ENCODE measurements at regions not wholly inside any gene's neighbourhood (a gene's known extent, or its start where the extent isn't known, plus 50 kb on each side); places are given as distances from the start of the nearest gene placed in this dataset.

- ChIA-PET POLR2A (no interaction called here), CTCF (no interaction called here)
- Histone ChIP-seq H3K9me1 (replicated peaks; ENCODE audit: control insufficient read depth, extremely low read depth, insufficient read depth, low read length) (no peaks in the 10 kb centered on the region), H3K4me3 (replicated peaks in 1 of 3; ENCODE audit: insufficient read depth in 1 of 3, low read depth in 1 of 3, low read length in 3 of 3) (no peak overlapping the region), H3K4me1 (ENCODE audit: control insufficient read depth, extremely low read depth, insufficient read depth, low read length) (no peaks in the 10 kb centered on the region), H3K27ac (ENCODE audit: insufficient read depth, low read depth, low read length) (no peak overlapping the region), H2AFZ (ENCODE audit: low read depth, low read length) (no peak overlapping the region), H3K9ac (replicated peaks; ENCODE audit: extremely low read depth, insufficient read depth, low read length) (no peak overlapping the region), H4K20me1 (replicated peaks; ENCODE audit: control insufficient read depth, extremely low read depth, insufficient read depth, low read length) (no peaks in the 10 kb centered on the region), H3K79me2 (ENCODE audit: control insufficient read depth, insufficient read depth, low read length) (no peaks in the 10 kb centered on the region), H3K36me3 (ENCODE audit: control insufficient read depth in 2 of 2, extremely low read depth in 1 of 2, insufficient read depth in 2 of 2, low read length in 2 of 2) (no peaks in the 10 kb centered on the region), H3K4me2 (ENCODE audit: insufficient read depth, low read length) (no peak overlapping the region), H3K27me3 (ENCODE audit: control insufficient read depth in 2 of 2, insufficient read depth in 2 of 2, low read length in 2 of 2) (no peaks in the 10 kb centered on the region), H3K9me3 (replicated peaks; ENCODE audit: control insufficient read depth, insufficient read depth, low read length) (peaks cover 3% of the 10 kb centered on the region)
- no peak for DNase-seq (ENCODE audit: low read depth, low spot score)
- TF ChIP-seq POLR2A (IDR thresholded peaks at IDR 0.05; ENCODE audit: low read depth, low read length), result no peak
- TF ChIP-seq CTCF (IDR thresholded peaks at IDR 0.05; ENCODE audit: extremely low read depth in 1 of 2, insufficient read depth in 1 of 2, low read depth in 1 of 2, low read length in 2 of 2), result no peak
- TF ChIP-seq GATA2 (IDR thresholded peaks at IDR 0.05; ENCODE audit: insufficient read depth, insufficient read length, low read depth, low read length), result no peak
- TF ChIP-seq EZH2 (IDR thresholded peaks at IDR 0.05; ENCODE audit: borderline replicate concordance, low read depth, low read length, severe bottlenecking), result no peak
- no peak for TF ChIP-seq MAX (IDR thresholded peaks at IDR 0.05; ENCODE audit: insufficient read depth, insufficient read length)
- no peak for TF ChIP-seq JUN (IDR thresholded peaks at IDR 0.05; ENCODE audit: borderline replicate concordance, insufficient read depth, insufficient read length, low read depth)
- intact Hi-C loops (cut with micrococcal nuclease), result no loop called here
- dilution Hi-C loops (cut with MboI; ENCODE audit: extremely low pct_ligation_motif_present, low sequenced_read_pairs), result no loop called here
- FAIRE-seq, result no peak
- no TSS peak for BruUV-seq (replicated peaks)
Measured at GRCh38 chr3:1576047-1576446, 483.2 kb downstream of the CNTN6 start.
